HG03103 (cell line): ENCODE measurements at regions not wholly inside any gene's neighbourhood (a gene's known extent, or its start where the extent isn't known, plus 50 kb on each side); places are given as distances from the start of the nearest gene placed in this dataset.

ENCODE experiments used
- ATAC-seq: cut with Tn5 transposase; IDR thresholded peaks from one replicate; pipeline ENCODE4 v1.9.1; 2021; ENCODE audit warnings: low read depth; ENCODE audit not compliant: unreplicated experiment

GRCh38 chr5:3883040-3883439 is 287.4 kb downstream of the IRX1 start:
- no peak for ATAC-seq

- no peak for ATAC-seq
These were observed 291.2 kb downstream of the IRX1 start for GRCh38 chr5:3886524-3887451.

GRCh38 chr5:3888310-3888709 is 292.7 kb downstream of the IRX1 start:
- no peak for ATAC-seq

- ATAC-seq = no peak
These were observed 293.9 kb downstream of the IRX1 start for GRCh38 chr5:3889412-3890142.

- ATAC-seq = no peak
These were observed 295.5 kb downstream of the IRX1 start for GRCh38 chr5:3891113-3891512.

- ATAC-seq = no peak
These were observed 297.9 kb downstream of the IRX1 start for GRCh38 chr5:3893527-3893926.

GRCh38 chr5:3893975-3894374 is 298.3 kb downstream of the IRX1 start:
- no peak for ATAC-seq

GRCh38 chr5:3896098-3896497 is 300.5 kb downstream of the IRX1 start:
- no peak for ATAC-seq

GRCh38 chr5:3899093-3899492 is 303.5 kb downstream of the IRX1 start:
- ATAC-seq = no peak

- ATAC-seq = no peak
These were observed 309.0 kb downstream of the IRX1 start for GRCh38 chr5:3904584-3904983.

- ATAC-seq = no peak
These were observed 309.4 kb downstream of the IRX1 start for GRCh38 chr5:3905031-3905430.

- ATAC-seq = no peak
These were observed 309.9 kb downstream of the IRX1 start for GRCh38 chr5:3905521-3905920.

GRCh38 chr5:3911111-3911510 is 315.5 kb downstream of the IRX1 start:
- ATAC-seq = no peak

- ATAC-seq = no peak
These were observed 316.1 kb downstream of the IRX1 start for GRCh38 chr5:3911773-3912172.

GRCh38 chr5:3912790-3913189 is 317.2 kb downstream of the IRX1 start:
- no peak for ATAC-seq

GRCh38 chr5:3913279-3913678 is 317.6 kb downstream of the IRX1 start:
- ATAC-seq = no peak

- no peak for ATAC-seq
These were observed 329.4 kb downstream of the IRX1 start for GRCh38 chr5:3925022-3925421.

- no peak for ATAC-seq
These were observed 330.3 kb downstream of the IRX1 start for GRCh38 chr5:3925935-3926334.

- ATAC-seq = no peak
These were observed 334.2 kb downstream of the IRX1 start for GRCh38 chr5:3929799-3930198.

GRCh38 chr5:3931976-3932375 is 336.3 kb downstream of the IRX1 start:
- no peak for ATAC-seq

- ATAC-seq = no peak
These were observed 337.9 kb downstream of the IRX1 start for GRCh38 chr5:3933536-3933935.

GRCh38 chr5:3933966-3934365 is 338.3 kb downstream of the IRX1 start:
- no peak for ATAC-seq
